Spinal cord (tissue), 9 donors: ENCODE measurements at regions not wholly inside any gene's neighbourhood (a gene's known extent, or its start where the extent isn't known, plus 50 kb on each side); places are given as distances from the start of the nearest gene placed in this dataset.

Source experiments
- DNase-seq, 6 donors: peaks; one replicate each; pipeline versions ENCODE4 v3.0.0 to v3.0.0-alpha.2; 2013 to 2015; ENCODE audit warnings: low spot score in 6 of 6, low read depth in 4 of 6
- H3K27ac ChIP-seq: one replicate; pipeline ENCODE4 v1.5.1; 2013; ENCODE audit warnings: low read depth, low read length, control low read depth
- H3K27me3 ChIP-seq: one replicate; pipeline ENCODE4 v1.6.1; 2013; ENCODE audit warnings: low read length; ENCODE audit not compliant: control insufficient read depth, insufficient read depth
- H3K36me3 ChIP-seq: one replicate; pipeline ENCODE4 v1.6.1; 2013; ENCODE audit warnings: low read length; ENCODE audit not compliant: control insufficient read depth, insufficient read depth
- H3K4me1 ChIP-seq: one replicate; pipeline ENCODE4 v1.6.1; 2013; ENCODE audit warnings: low read length; ENCODE audit not compliant: control insufficient read depth, insufficient read depth
- H3K4me3 ChIP-seq: one replicate; pipeline ENCODE4 v1.5.1; 2013; ENCODE audit warnings: low read depth, low read length, control low read depth
- H3K9me3 ChIP-seq: one replicate; pipeline ENCODE4 v1.6.1; 2013; ENCODE audit warnings: low read length; ENCODE audit not compliant: control insufficient read depth, insufficient read depth
- WGBS: methylation state at CpG from one replicate; pipeline ENCODE4 v1.1.5; 2013; ENCODE audit warnings: missing lambda C conversion rate; ENCODE audit not compliant: insufficient coverage; 5-methylcytosine and 5-hydroxymethylcytosine counted together
- donor health status: healthy.

- peaks cover 3% of the 10 kb centered on the region for H3K27me3 ChIP-seq
- H3K9me3 ChIP-seq, result no peaks in the 10 kb centered on the region
- no peak overlapping the region for H3K4me3 ChIP-seq
- DNase-seq, result peak in 2 of 6 donors; percentile 35 to 67
- no peaks in the 10 kb centered on the region for H3K36me3 ChIP-seq
- H3K27ac ChIP-seq, result no peak overlapping the region
- H3K4me1 ChIP-seq, result no peaks in the 10 kb centered on the region
- 80% methylated on average over 1 of the region's 1 CpG for WGBS
These were observed 316.9 kb upstream of the THSD7B start for GRCh38 chr2:136448432-136448831.

- H3K27me3 ChIP-seq, result peaks cover 3% of the 10 kb centered on the region
- WGBS, result 62% methylated on average over 2 of the region's 7 CpGs
- H3K4me3 ChIP-seq, result no peak overlapping the region
- H3K9me3 ChIP-seq, result no peaks in the 10 kb centered on the region
- H3K36me3 ChIP-seq, result no peaks in the 10 kb centered on the region
- no peak overlapping the region for H3K27ac ChIP-seq
- peaks cover 11% of the 10 kb centered on the region for H3K4me1 ChIP-seq
- DNase-seq, result no peak
These were observed 321.0 kb upstream of the THSD7B start for GRCh38 chr2:136444323-136444722.

- no peak overlapping the region for H3K27ac ChIP-seq
- H3K4me1 ChIP-seq, result peaks cover 11% of the 10 kb centered on the region
- H3K9me3 ChIP-seq, result no peaks in the 10 kb centered on the region
- WGBS, result no CpG with 5 or more reads among the region's 2 CpGs
- no peak overlapping the region for H3K4me3 ChIP-seq
- no peaks in the 10 kb centered on the region for H3K36me3 ChIP-seq
- DNase-seq, result no peak
- H3K27me3 ChIP-seq, result peaks cover 3% of the 10 kb centered on the region
These were observed 321.7 kb upstream of the THSD7B start for GRCh38 chr2:136443661-136444060.

GRCh38 chr2:136441979-136442714 is 323.2 kb upstream of the THSD7B start:
- peaks cover 11% of the 10 kb centered on the region for H3K4me1 ChIP-seq
- no peaks in the 10 kb centered on the region for H3K9me3 ChIP-seq
- H3K36me3 ChIP-seq, result no peaks in the 10 kb centered on the region
- peaks cover 3% of the 10 kb centered on the region for H3K27me3 ChIP-seq
- peak in 2 of 6 donors; percentile 27 to 73 for DNase-seq
- WGBS, result 37% methylated on average over 3 of the region's 9 CpGs
- no peak overlapping the region for H3K27ac ChIP-seq
- no peak overlapping the region for H3K4me3 ChIP-seq

- Histone ChIP-seq H3K4me3 (no peak overlapping the region), H3K27me3 (no peaks in the 10 kb centered on the region), H3K36me3 (no peaks in the 10 kb centered on the region), H3K4me1 (peaks cover 11% of the 10 kb centered on the region), H3K9me3 (no peaks in the 10 kb centered on the region), H3K27ac (no peak overlapping the region)
- peak in 2 of 6 donors; percentile 21 to 43 for DNase-seq
- WGBS, result 37% methylated on average over 4 of the region's 5 CpGs
These were observed 321.2 kb upstream of the CXCR4 start for GRCh38 chr2:136439064-136439676.

GRCh38 chr2:136437461-136437860 is 319.5 kb upstream of the CXCR4 start:
- H3K4me3 ChIP-seq, result no peak overlapping the region
- peaks cover 6% of the 10 kb centered on the region for H3K4me1 ChIP-seq
- no peaks in the 10 kb centered on the region for H3K27me3 ChIP-seq
- DNase-seq, result no peak
- H3K9me3 ChIP-seq, result no peaks in the 10 kb centered on the region
- no peak overlapping the region for H3K27ac ChIP-seq
- no peaks in the 10 kb centered on the region for H3K36me3 ChIP-seq
- WGBS, result 92% methylated on average over 4 of the region's 5 CpGs

GRCh38 chr2:136436936-136437335 is 319.0 kb upstream of the CXCR4 start:
- H3K4me1 ChIP-seq, result peaks cover 1% of the 10 kb centered on the region
- DNase-seq, result no peak
- no peak overlapping the region for H3K4me3 ChIP-seq
- H3K27ac ChIP-seq, result no peak overlapping the region
- 37% methylated on average over 4 of the region's 5 CpGs for WGBS
- H3K27me3 ChIP-seq, result no peaks in the 10 kb centered on the region
- H3K36me3 ChIP-seq, result no peaks in the 10 kb centered on the region
- H3K9me3 ChIP-seq, result no peaks in the 10 kb centered on the region

GRCh38 chr2:136434251-136434715 is 316.3 kb upstream of the CXCR4 start:
- Histone ChIP-seq H3K9me3 (no peaks in the 10 kb centered on the region), H3K36me3 (no peaks in the 10 kb centered on the region), H3K27me3 (no peaks in the 10 kb centered on the region), H3K4me3 (no peak overlapping the region), H3K27ac (no peak overlapping the region), H3K4me1 (no peaks in the 10 kb centered on the region)
- DNase-seq, result no peak
- WGBS, result 83% methylated on average over 3 of the region's 5 CpGs

GRCh38 chr2:136433261-136433660 is 315.3 kb upstream of the CXCR4 start:
- H3K4me1 ChIP-seq, result no peaks in the 10 kb centered on the region
- H3K36me3 ChIP-seq, result no peaks in the 10 kb centered on the region
- DNase-seq, result peak in 1 of 6 donors; percentile 66
- no peak overlapping the region for H3K4me3 ChIP-seq
- no peaks in the 10 kb centered on the region for H3K9me3 ChIP-seq
- WGBS, result 61% methylated on average over 3 of the region's 3 CpGs
- no peak overlapping the region for H3K27ac ChIP-seq
- no peaks in the 10 kb centered on the region for H3K27me3 ChIP-seq

- Histone ChIP-seq H3K36me3 (no peaks in the 10 kb centered on the region), H3K4me3 (no peak overlapping the region), H3K27me3 (peaks cover 7% of the 10 kb centered on the region), H3K27ac (no peak overlapping the region), H3K9me3 (no peaks in the 10 kb centered on the region), H3K4me1 (peaks cover 9% of the 10 kb centered on the region)
- DNase-seq, result no peak
- 73% methylated on average over 5 of the region's 7 CpGs for WGBS
These were observed 306.2 kb upstream of the CXCR4 start for GRCh38 chr2:136424112-136424511.
